Thyroid gland (tissue), 4 donors: ENCODE measurements at regions not wholly inside any gene's neighbourhood (a gene's known extent, or its start where the extent isn't known, plus 50 kb on each side); places are given as distances from the start of the nearest gene placed in this dataset.

Source experiments
- CTCF ChIP-seq, 6 experiments: fragments of 200-600 bp in 3 of 6; fragments of 450-650 bp in 3 of 6; sonication (generic) in 3 of 6; IDR thresholded peaks; one replicate each; pipeline ENCODE4 v1.5.1; 2016 to 2019; ENCODE audit warnings: antibody characterized with exemption in 6 of 6, mild to moderate bottlenecking in 2 of 6, inconsistent platforms in 1 of 6, moderate library complexity in 1 of 6
- POLR2A ChIP-seq, 2 donors: fragments of 450-650 bp; IDR thresholded peaks; one replicate each; pipeline ENCODE4 v1.6.1; 2017; ENCODE audit warnings: antibody characterized with exemption in 2 of 2, mild to moderate bottlenecking in 2 of 2, moderate library complexity in 1 of 2

- TF ChIP-seq CTCF (IDR thresholded peaks at IDR 0.05), result no peak
- TF ChIP-seq POLR2A (IDR thresholded peaks at IDR 0.05), result no peak
These were observed 119.8 kb upstream of the CPNE4 start for GRCh38 chr3:132154619-132155018.
